ENCODE measurements at regions not wholly inside any gene's neighbourhood (a gene's known extent, or its start where the extent isn't known, plus 50 kb on each side); places are given as distances from the start of the nearest gene placed in this dataset.

DNA sequence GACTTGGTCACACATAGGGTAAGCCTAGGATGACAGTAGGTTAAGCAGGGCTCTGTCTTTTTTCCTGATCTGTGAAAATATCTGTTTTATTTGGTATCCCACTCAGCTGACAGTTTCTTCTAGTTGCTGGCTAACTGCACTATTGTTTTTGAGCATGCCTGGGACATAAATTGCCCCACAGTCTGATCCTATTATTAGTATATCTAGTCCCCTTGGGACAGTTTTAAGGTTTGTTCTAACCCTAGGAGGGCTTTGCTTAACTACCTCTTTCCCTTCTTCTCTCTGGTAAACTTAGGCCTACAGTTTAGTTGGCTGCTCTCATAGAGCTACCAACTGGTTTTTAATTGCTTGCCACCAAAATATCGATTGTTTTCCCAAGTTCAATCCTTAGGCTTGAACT is 446.6 kb downstream of the ARHGEF28 start:
- TF ChIP-seq, protein P1, sequence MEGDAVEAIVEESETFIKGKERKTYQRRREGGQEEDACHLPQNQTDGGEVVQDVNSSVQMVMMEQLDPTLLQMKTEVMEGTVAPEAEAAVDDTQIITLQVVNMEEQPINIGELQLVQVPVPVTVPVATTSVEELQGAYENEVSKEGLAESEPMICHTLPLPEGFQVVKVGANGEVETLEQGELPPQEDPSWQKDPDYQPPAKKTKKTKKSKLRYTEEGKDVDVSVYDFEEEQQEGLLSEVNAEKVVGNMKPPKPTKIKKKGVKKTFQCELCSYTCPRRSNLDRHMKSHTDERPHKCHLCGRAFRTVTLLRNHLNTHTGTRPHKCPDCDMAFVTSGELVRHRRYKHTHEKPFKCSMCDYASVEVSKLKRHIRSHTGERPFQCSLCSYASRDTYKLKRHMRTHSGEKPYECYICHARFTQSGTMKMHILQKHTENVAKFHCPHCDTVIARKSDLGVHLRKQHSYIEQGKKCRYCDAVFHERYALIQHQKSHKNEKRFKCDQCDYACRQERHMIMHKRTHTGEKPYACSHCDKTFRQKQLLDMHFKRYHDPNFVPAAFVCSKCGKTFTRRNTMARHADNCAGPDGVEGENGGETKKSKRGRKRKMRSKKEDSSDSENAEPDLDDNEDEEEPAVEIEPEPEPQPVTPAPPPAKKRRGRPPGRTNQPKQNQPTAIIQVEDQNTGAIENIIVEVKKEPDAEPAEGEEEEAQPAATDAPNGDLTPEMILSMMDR (IDR thresholded peaks at IDR 0.05; ENCODE audit: low read length) = no peak
- TF ChIP-seq EZH2 (optimal IDR thresholded peaks at IDR 0.05; ENCODE audit: low read depth, low read length) (no peak), EZH2phosphoT487 (IDR thresholded peaks at IDR 0.05; ENCODE audit: low read length) (no peak)
